Left lobe of liver (tissue), 2 donors: ENCODE measurements at regions not wholly inside any gene's neighbourhood (a gene's known extent, or its start where the extent isn't known, plus 50 kb on each side); places are given as distances from the start of the nearest gene placed in this dataset.
"Not testable (repeated sequence)": the region's sequence is repeated elsewhere in the genome, so short reads cannot be mapped to it uniquely, and the experiment has no call there.

Experiments
- ATAC-seq: fragments of 200-7000 bp; cut with Tn5 transposase; one replicate; pipeline ENCODE4 v1.9.1; 2020; ENCODE audit warnings: mild to moderate bottlenecking, moderate library complexity
- DNase-seq: peaks from one replicate; pipeline ENCODE4 v3.0.0-alpha.2; 2020; ENCODE audit warnings: low spot score
- donor health status: DM: no; HTN: no; CAD: no; lungs with moderate emphysema.
- donor health status: DM: no; HTN: yes; CAD: no.

DNA sequence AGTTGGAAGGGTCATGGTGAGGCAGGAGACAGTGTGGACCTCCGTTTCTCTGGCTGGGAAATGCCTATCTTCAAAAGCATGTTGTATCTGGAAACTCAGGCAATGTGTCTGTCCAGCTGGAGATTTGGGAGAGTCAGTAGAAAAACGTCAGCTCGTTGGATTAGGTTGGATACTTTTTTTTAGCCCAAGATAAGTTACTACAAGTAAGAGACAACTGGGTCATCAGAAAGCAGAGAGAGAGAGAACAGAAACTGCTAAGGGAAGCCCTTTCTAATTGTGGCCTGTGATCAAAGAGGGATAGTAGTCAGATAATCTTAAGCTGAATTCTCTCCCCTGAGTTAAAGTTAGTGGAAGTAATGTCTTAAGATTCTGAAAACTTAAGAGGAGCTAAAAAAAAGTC, 78.9 kb upstream of the ZNF280D start:
- DNase-seq = no peak
- peak; percentile 18 for ATAC-seq

DNA sequence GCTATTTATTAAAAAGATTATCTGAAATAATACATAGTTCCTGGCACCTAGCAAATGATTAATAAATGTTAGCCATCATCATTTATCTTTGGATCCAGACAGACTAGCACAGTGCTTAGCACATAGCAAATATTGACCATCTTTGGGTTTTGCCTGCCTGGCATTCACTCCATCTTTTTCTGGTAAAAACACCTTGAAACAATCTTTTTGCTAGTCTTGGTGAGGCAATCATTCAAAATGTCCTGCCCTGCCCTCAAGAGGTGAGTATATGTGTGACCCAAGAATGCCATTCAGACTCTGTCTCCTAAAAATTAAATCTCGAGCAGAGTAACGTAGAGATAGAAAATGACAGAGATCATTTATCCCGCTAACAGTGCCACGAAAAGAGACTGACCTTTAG, 78.3 kb upstream of the ZNF280D start:
- DNase-seq = no peak
- ATAC-seq = peak; percentile 71

DNA sequence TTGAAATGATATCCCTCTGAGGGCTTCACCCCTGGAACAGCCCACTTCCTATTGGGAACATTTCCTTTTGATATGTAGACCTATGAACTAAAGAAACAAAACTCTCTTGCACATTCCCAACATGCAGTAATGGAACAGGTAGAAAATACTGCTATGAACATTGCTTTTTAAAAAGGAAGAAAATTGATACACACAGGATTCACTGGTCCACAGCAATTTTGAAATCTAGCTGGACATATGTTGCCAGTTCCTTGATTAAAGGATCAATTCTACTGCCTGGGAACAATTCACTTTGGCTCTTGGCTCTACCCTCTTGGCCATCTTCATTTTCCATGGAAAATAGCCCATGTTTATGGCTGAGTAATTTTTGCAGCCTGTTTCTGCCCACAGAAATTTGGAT, 74.9 kb upstream of the ZNF280D start:
- DNase-seq (no peak), ATAC-seq (no peak)

DNA sequence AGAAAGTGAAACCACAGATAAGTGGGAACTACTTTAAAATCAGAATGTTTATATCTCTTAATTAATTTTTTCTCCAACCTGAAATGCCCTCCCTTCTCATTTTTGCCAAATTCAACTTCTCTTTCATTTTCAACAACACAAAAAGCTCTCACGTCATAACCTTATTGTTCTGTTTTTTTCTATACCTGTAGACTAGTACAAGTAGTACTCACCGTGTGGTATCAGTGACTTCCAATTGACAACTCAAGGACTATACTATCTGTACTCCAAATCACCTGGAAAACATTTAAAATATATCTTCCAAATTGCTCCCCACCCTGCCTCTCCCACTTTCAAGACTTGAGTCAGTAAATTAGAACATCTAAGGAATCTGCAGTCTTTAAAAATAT, 72.8 kb upstream of the ZNF280D start:
- ATAC-seq (no peak), DNase-seq (no peak)

DNA sequence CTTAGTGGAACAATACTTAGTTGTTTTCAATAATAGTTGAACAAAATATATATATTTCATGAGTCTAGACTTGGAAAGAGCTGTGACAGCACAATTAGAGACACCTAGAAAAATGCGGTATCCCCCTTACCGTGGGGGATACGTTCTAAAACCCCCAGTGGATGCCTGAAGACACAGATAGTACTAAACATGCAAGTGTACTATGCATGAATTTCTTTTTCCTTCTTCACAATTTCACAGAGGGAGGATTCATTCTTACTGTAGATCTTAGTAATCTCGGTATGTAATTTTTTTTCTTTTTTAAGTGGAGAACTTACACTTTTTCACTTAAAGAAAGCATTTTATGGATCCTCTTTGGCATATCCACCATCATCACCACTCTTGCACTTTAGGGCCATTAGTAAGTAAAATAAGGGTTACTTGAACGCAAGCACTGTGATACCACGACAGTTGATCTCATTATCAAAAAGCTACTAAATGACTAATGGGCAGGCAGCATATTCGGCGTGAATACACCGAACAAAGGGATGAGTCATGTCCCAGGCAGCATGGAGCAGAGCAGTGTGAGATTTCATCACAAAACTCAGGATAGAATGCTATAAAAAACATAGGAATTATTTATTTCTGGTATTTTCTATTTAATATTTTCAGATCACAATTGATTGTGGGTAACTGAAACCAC, 72.3 kb upstream of the ZNF280D start:
- no peak for DNase-seq
- no peak for ATAC-seq

DNA sequence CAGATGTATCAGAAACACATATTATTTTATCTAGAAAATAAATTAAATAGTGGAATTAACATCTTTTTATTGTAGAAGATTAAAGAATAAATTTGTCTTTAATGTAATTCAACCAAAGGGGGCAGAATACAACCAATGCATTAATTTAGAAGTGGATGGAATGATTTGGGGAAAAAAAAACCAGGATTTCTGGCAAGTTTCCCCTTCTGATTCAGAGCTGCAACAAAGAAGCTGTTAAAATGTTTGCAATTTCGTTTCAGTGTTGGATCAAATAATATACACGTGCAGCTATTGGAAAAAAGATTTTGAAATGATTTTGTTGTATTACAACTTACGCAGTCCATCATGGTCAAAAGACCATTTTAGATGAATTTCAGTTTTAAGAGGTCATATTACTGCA, 71.6 kb upstream of the ZNF280D start:
- ATAC-seq (no peak), DNase-seq (no peak)

DNA sequence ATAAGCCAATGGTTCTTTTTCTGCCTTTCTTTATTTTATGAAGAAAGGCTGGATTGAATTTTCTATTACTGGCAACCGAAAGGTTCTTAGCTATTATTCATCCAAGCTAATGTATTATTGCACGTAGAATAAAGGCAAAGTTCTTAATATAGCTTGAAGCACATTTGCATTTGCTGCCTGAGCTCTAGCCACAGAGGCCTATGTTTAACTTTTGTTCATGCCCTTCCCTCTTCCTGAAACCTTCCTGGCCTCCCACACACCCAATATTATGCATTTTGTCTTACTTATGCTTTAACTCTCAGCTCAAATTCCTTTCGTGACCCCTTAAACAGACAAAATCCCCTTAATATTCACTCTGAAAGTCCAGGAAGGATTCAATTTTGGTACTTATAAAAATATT, 71.0 kb upstream of the ZNF280D start:
- no peak for DNase-seq
- no peak for ATAC-seq

DNA sequence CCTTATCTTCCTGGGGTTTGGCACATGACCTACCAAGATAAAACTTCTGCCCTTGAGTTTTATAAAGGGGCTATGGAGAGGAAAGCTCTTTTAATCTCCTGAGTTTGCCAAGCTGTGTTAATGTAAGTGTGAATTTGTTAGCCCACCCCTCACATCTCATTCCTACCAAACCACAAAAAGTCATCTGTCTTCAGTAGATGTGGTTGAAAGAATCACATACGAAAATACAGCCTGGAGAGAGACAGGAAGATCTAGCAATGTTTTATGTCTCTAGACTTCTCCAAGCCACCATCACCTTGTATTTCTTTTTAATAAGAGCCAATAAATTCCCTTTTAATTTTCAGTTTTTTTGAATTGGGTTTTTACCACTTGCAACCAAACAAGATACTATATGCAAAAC, 68.9 kb upstream of the ZNF280D start:
- DNase-seq (no peak), ATAC-seq (no peak)

DNA sequence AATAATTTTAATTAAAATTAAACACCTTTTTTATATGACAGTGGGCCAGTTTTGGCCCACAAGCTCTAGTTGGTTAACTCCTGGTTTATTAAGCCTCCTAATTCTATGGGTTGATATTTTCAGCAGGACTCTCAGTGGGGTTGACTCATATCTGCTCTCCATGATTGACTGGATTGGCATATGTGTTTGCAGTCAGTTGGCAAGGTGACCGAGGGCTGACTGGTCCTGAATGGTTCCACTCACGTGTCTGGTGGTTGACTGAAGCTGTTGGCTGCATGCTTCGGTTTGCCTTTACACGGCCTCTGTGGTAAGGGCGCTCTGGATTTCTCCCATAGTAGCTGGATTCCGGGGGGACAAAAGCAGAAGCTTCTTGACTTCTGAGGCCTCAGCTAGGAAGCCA, 65.3 kb upstream of the ZNF280D start:
- ATAC-seq (no peak), DNase-seq (no peak)

DNA sequence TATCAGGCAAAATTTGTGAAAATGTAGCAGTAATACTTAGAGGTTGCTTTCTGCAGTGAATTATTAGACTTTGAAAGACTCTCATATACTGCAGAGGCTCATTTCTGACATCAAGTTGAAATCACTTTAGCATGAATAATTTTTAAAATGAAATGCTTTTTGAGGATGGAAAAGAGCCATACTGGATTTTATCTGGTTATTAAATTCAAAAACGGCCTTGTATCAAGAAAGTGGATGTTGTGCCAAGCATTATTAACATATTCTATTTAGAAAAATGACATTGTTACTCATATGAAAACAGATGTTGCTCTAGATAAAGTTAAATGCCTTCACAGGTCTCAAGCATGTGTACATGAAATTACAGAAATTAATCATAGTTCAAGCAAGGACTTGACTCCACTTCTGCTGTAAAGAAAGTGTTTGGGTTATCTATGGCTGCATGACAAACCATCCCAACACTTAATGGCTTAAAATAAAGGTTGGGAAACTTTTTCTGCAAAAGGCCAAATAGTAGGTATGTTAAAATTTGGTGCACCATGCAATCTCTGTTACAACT, 64.5 kb upstream of the ZNF280D start:
- ATAC-seq = no peak

DNA sequence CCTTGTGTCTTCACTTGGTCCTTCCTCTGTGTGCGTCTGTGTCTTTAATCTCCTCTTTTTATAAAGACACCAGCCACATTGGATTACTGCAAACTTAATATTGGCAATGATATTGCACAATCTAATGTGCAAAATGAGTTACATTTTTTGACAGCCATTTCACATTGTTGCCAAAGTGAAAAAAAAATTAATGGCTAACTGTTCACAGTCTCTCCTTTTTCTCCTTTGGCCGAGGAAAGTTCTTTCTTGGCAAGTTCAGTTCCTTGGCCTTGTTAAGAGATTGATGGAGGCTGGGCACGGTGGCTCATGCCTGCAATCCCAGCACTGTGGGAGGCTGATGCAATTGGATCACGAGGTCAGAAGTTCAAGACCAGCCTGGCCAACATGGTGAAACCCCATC, 62.2 kb upstream of the ZNF280D start:
- no peak for DNase-seq
- ATAC-seq = no peak

More for the DNA sequence above, 64.5 kb upstream of the ZNF280D start:
- DNase-seq = no peak

DNA sequence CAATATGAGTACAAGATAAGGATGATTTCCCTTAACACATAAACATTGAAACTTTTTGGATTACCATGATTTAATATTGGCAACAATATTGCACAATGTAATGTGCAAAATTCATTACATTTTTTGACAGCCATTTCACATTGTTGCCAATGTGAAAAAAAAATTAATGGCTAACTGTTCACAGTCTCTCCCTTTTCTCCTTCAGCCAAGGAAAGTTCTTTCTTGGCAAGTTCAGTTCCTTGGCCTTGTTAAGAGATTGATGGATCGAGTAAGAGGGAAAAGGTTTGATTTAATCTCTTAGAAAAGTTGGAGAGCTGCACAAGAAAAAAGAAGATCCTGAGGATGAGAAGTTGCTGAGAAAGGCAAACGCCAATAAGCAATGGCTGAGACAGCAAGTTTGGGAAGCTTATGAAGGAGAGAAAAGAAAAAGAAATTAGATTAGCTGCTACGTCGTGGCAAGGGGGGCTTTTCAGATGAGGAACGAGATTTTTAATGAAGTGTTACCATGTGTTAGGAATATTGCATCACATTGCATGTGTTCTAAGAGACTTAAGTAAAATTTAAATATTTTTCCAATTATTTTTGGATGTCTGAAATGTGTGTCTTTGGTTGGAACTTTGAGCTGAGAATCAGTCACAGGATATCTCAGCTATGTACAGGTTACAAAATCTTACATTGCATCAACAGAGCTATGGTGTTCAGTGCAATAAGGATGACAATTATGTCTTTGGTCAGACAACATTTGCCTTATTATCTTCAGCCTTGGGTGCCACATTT, 61.4 kb upstream of the ZNF280D start:
- DNase-seq (no peak), ATAC-seq (no peak)

DNA sequence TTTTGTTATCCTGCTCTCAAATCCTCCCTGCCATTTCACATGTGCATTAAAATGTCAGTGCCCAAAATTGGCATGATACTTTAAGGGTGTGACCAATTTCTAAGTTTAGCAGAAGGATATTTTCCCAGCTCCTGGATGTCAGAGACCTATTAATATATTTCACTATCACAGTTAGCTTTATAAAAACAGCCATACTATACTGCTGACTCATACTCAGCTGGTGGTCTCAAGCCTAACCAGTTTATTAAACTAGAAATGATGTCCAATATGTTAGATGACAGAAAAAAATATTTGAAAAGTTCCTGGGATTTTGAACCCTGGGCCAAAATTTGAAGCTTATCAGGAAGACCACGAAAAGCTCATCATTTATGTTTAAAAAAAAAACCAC, 60.9 kb upstream of the ZNF280D start:
- DNase-seq (no peak), ATAC-seq (no peak)

DNA sequence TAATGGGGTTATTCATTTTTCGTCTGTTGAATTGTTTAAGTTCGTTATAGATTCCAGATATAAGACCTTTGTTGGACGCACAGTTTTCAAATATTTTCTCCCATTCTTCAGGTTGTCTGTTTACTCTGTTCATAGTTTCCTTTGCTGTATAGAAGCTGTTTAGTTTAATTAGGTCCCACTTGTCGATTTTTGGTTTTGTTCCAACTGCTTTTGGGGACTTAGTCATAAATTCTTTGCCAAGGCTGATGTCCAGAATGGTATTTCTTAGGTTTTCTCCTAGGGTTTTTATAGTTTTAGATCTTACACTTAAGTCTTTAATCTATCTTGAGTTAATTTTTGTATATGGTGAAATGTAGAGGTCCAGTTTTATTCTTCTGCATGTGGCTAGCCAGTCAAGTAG, 58.9 kb upstream of the ZNF280D start:
- ATAC-seq = no peak
- DNase-seq = no peak

DNA sequence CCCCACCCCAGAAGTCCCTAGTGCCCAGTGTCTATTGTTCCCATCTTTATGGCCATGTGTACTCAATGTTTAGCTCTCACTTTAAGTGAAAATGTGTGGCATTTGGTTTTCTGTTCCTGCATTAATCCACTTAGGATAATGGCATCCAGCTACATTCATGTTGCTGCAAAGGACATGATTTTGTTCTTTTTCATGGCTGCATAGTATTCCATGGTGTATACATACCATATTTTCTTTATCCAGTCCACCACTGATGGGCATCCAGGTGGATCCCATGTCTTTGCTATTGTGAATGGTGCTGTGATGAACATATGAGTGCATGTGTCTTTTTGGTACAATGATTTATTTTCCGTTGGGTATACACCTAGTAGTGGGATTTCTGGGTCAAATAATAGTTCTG, 58.2 kb upstream of the ZNF280D start:
- ATAC-seq, DNase-seq: not testable (repeated sequence)

DNA sequence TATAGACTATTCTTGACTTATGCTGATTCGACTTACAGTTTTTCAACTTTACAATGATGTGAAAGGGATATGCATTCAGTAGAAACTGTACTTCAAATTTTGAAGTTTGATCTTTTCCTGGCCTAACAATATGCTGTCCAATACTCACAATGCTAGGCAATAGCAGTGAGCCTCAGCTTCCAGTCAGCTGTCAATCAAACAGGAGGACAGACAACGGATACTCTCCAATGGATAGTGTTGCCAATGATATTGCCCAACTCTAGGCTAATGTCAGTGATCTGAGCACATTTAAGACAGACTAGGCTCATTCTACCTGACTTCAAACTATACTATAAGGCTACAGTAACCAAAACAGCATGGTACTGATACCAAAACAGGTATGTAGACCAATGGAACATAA, 55.0 kb upstream of the ZNF280D start:
- no peak for ATAC-seq

DNA sequence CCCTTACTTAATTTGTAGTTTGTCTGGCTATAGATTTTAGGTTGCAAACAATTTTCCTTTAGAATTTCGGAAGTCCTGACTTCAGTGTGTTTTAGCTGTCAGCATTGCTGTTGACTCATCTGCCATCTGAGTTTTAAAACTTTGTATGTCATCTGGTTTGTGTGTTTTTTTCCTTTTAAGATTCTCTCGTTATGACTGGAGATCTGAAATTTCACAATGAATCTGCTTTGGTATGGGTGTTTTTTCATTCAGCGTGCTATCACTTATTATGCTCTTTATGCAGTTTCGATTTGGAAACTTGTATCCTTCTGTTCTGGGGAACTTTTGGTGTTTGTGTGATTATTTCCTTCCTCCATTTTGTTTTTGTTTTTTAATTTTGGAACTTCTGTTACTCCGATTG, 53.7 kb upstream of the ZNF280D start:
- ATAC-seq = no peak

More for the DNA sequence above, 55.0 kb upstream of the ZNF280D start:
- no peak for DNase-seq

DNA sequence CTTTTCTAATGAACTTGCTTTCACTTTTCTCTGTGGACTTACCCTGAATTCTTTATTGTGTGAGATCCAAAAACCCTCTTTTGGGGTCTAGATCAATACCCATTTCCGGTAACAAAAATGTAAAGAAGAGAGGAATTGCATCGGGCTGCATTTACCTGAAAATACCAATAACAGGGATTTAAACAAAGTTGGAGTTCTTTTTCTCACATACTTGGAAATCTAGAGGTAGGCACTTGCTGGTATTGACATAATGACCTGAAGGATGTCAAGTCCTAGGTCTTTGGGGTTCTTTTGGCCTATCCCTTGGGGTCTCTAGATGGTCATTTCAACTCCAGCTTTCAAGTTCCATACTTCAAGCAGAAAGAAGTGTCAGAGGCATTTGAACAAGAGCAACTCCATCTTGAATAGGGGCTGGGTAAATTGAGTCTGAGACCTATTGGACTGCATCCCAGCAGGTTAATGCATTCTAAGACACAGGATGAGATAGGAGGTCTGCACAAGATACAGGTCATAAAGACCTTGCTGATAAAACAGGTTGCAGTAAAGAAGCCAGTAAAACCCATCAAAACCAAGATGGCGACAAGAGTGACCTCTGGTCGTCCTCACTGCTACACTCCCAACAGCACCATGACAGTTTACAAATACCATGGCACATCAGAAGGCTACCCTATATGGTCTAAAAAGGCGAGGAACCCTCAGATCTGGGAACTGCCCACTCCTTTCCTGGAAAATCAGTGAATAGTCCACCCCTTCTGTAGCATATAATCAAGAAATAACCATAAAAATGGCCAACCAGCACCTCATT, 50.8 kb upstream of the ZNF280D start:
- DNase-seq (no peak), ATAC-seq (no peak)

More for the DNA sequence above, 53.7 kb upstream of the ZNF280D start:
- DNase-seq = no peak

DNA sequence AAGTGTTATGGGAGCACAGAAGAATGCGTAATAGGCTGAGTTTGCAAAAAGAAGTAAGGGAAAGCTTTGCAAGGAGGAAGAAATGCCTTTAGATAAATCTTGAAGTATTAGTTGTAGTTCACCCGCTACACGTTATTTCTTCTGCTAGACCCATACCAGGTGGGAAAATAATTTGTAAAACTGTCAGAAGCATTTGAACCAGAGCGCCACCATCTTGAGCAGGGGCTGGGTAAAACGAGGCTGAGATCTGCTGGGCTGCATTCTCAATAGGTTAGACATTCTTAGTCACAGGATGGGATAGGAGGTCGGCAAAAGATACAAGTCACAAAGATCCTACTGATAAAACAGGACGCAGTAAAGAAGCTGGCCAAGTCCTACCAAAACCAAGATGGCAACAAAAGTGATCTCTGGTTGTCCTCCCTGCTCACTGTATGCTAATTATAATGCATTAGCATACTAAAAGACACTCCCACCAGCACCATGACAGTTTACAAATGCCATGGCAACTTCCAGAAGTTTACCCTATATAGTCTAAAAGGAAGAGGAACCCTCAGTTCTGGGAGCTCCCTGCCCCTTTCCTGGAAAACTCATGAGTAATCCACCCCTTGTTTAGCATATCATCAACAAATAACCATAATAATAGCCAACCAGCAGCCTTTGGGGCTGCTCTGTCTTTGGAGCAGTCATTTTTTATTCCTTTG, 50.0 kb upstream of the ZNF280D start:
- DNase-seq = no peak
- ATAC-seq = no peak
